Pons (tissue), 1 donor: ENCODE measurements at regions not wholly inside any gene's neighbourhood (a gene's known extent, or its start where the extent isn't known, plus 50 kb on each side); places are given as distances from the start of the nearest gene placed in this dataset.

Source experiments
- DNase-seq: peaks from one replicate; pipeline ENCODE4 v3.0.0-alpha.2; 2016; ENCODE audit warnings: low spot score

DNA sequence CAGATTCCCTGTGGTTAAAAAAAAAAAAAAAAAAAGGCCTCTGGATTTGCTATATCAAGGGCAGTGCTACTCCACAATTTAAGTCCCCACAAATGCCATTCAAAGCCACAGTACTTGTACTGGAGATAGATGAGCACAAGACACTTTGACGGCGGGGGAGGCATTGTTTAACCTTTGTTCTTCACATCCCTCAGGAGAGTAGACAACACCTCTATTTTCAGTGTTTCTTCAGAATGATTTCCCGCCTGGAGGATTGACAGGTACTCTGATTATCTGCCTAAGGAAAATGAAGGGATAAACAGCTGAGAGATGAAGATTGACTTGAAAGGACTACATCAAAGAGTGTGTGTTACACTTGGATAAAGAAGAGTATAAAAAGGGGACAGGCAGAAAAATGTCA, 58.7 kb downstream of the OTOL1 start:
- DNase-seq: no peak

DNA sequence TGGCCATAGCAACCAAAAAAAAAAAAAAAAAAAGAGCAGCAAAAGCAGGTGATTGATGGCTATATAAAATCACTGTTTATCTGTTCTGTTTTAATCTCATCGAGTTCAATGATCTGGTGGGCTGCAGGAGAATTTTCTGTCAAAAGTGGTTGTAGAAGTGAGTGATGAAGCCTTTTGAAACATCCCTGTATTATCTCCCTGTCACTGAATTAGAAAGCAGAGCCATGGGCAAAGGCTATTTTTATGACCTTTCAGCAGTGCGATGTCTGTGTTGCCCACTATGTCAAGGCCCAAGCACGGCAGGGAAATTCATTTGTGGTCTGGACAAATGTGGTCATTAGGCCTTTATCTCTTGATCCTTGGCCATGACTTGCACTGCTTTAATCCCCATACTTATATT, 59.9 kb downstream of the OTOL1 start:
- DNase-seq: no peak

DNA sequence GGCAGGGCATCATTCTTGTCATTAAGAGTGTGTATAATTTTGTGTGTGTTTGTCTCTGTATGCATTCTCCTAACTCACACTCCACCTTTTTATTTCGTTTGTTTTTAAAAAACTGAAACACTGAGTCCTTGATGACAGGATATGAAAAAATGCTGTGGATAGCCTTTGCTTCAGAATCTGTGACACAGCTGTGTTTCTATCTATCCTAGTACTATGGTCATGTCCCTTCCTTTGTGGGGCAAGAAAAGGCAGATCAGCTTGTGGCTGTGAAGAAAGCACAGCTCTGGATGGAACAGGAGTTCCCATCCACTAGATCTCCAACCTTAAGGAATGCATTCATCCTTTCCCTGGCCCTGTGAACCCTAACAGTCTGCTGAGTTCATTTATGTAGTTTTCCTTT, 60.3 kb downstream of the OTOL1 start:
- no peak for DNase-seq

DNA sequence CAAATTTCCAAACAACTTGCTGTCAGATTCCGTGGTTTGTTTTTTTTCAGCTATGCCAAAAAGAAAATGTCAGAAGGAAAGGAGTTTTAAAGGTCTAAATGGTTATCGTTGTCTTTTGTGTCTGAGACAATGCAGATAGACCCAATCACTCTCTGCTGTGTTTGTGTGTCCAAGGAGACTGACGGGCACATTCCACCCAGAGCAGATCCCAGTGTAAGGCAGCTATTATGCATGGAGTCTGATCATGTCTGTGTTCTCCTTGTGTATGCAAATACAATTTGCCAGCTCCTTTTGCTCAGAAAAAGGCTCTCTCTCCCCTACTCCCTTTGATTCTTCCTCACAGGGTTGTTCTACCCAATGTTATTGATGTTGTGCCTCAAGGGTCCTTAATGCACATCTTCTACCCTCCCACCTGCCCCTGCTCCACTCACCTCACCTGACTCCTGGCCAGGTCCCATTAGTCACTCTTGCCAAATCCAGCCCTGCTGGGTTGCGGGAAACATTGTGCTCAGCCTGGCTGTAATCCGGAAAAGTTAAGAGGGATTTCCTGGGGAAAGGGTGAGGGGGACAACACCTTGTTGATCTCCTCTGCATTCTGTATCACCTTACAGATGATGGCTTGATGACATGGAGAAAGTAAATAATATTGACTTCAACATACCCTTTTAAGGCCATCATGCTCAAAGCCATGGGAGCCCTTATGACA, 61.0 kb downstream of the OTOL1 start:
- DNase-seq: no peak

DNA sequence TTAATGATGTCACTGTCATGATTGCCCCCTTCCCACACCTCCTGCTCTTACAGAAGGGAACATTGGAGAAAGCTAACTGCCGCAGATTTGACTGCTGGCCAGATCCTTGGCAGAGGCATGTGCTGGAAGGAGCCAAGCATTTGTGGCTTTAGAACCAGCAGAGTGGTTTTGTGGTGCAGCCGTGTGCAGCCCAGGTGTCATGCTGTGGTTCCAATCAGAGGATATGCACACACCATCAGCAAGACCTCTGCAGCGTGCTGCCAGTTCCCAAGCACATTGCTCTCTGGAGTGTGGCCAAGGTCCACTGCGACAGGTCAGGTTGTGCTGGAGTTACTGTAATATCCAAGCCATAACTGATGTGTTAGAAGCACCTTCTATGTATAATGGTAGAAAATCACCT, 61.6 kb downstream of the OTOL1 start:
- no peak for DNase-seq

DNA sequence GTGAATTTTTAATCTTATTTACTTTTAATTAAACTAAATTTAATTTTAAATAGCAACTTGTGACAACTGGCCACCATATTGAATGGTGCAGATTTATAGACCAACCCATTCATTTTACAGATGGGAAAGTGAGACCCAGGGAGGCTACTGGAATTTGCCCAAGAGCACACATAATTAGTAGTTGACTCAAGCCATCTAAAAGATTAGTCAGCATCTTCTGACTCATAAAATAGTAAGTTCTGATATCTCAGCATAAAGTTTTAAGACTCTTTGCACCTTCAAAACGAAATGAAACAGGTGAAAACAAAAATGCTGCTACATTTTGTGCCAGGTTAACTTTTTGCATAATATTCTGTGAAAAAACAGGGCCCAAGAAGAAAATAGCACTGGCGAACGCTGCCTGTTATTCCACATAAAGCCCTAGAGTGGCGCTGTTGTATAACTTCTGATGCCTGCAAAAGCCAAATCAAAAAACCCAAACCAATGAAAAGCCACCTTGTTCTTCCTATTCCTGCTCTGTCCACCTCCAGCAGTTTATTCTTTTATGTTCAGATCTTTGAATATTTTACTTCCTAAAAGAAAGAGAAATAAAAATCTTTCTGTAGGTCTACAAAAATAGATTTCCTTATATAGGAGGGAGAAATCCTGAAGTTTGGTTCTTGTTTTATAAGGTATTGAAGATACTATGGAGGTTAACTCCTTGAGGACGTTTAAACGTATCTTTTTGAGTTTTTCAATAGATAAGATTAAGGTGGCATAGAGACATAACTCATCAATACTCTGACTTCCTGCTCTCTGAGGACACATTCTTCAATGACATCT, 62.8 kb downstream of the OTOL1 start:
- peak; percentile 66 for DNase-seq

DNA sequence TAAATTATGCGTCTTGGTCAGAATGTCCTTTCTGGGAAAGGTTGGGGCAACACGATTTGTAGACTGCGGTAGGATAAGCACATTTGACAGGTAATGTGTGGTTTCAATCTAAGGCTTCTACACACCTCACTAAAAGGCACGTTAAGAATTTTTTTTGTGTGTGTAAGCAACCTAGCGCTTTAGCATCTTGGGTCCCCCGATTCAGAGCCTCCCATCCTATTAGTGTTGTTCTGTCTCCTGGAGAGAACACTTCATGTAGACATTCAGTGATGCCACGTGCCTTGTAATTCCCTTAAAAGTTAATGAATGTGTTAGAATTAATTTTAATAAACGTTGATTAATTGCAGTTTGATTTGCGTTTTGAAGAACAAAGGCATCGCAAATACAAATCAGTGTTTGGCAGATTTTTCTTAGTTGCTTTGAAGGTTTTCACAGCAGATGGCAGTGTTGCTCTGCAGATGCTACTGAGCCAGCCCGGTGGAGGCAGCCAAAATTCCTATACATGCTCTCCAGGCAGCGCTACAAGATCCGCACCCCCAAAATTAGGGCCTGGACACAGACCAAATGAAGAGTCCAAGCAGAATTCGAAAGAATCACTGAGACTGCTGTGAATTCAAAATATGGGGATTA, 63.5 kb downstream of the OTOL1 start:
- DNase-seq: peak; percentile 75

DNA sequence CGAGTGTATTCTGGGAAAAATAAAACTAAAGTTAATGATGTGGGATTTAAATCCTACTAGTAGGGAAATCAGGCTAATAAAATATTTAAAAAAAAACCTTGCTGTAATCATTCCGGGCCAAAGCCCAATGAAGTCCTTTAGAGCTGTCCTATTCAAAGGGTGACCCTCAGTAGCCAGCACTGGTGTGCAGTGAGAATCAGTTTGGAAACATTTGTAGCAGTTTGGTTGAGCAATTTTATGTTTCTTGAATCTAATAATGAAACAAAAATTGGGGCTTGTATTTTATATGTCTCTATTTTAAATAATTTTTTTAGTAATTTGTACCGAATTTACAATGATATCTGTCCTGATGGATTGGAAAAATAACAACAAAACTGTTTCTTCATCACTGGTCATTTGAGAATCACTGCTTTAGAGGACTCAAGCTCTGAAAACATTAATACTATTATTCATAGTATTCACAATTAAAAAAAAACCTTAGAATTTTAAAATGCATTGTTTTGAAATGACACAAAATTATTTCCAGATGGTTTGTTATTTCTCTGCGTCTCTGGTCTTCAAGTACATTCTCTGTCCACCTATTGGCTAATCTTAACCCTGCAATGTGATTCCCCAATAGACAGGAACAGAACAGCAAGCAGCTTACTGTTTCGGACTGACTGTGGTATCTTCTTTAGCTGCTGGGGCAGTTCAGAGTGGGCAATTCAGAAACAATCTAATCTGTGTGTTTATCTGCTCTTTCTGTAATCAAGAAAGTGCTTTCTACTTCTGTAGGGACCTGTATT, 71.2 kb downstream of the OTOL1 start:
- DNase-seq: no peak

DNA sequence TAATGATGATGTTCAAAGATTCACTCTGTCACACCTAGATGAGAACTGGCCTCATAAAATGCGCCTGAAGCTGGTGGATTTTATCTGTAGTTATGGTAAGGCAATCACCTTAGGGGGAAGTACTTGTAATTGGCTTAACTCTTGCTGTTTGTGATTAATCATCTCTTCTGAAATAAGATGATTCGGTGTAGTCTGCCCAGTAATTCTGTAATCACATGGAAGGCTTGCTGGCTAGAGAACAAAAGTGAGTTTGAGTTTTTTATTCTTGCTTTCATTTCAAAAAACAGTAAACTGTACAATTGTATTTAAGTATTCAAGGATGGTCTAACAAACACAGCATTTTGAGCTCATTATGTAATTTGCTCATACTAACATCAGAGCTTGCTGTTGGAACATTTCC, 72.1 kb downstream of the OTOL1 start:
- DNase-seq: no peak

DNA sequence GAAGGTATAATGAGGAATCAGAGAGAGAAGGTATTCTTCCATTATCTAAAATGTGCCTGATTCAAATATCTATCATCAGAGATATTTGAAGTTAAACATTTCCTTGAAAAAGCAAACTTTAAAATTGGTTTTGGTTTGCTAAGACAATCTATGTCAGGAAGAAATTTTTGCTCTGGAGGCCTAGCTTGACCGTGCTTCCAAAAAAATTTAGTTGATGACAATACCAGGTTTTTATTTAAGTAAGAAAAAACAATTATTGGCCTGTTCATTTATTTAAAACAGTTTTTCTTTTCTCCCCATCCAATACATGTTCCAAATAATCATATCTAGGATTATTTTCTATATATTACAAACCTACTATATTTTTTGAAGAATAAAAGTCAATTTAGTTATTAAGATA, 75.3 kb downstream of the OTOL1 start:
- DNase-seq: no peak

DNA sequence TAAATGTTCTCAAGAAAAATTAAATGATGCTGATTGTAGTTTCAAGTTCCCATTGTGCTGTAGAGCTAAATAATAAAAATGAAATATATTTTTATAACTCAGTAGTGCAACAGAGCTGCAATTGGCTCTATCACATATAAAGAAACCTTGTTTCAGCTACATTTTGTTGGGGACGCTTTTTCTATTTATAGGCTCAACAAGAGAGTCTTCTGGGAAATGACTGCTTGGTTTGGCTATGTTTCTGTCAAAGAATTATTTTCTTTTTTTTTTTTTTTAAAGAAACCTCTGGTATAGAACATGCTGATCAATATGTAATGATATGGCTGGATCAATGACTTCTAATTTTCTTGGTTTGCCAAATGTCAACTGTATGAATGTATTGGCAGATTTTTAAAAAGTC, 76.5 kb downstream of the OTOL1 start:
- no peak for DNase-seq

DNA sequence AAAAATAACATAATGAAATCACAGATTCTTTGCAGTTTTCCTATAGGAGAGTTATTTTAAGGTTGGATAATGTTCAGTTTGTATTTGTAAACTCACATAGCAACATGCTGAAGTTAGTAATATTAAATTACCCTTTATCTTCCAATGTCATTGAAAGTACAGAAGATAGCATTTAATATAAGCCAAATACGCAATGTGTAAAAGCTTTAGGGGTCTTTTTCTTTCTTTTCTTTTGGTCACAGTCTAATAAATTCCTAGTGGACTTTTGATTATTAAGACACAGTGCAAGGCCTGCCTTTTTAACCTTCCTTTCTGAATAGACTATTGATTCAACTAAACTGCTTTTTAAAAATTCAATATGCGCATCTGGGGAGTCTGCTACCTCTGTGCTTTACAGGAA, 79.3 kb downstream of the OTOL1 start:
- no peak for DNase-seq

DNA sequence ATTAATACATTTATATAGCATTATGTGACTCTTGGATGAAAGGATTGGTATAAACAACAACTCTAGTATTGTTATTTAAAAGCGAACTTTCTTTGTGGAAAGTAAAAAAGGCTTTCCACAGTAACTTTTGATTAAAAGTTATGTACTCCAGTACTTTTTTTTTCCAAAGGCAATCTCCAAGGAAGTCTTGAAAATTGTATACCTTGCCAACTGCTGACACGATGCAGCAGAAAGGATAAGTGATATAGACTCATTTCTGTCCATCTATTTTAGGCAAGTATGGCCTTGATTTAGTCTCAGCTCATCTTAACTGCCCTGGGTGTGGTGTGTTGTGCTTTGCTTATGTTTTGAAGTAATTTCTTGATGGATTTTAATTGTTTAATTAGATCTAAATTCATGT, 79.7 kb downstream of the OTOL1 start:
- no peak for DNase-seq

DNA sequence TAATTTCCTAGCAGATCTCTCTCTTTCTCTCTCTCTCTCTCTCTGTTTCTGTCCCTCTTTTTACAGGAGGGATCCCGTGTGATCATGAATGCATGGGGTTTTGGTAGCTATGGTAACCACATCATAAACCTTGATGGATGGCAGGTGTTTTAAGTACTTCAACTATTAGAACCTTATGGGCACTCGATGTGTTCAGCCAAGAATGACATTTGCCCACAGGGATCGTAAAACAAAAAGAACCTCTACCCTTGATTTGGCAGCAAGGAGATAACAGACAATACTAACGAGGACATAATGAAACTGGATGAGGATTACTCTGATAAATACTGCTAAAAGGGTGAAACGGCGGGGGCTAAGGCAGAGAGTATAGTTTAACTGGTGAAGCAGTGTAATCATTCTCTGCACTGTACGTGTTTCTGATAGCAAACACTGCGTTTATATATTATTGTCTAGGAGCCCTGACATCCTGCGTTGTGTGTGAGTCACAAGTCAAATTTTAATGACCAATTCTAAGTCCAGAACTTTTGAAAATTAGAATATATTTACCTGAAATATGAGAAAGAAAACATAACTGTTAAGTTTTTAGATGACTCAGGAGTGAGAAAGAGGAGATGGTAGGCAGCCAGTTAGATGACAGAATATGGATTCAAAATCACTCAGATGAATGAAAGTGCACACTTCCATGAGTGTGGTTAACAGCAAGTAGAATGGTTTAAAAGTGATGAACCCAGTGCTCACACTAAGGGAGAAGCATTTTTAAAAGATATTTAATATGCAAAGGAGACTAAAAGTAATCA, 80.3 kb downstream of the OTOL1 start:
- DNase-seq: no peak

DNA sequence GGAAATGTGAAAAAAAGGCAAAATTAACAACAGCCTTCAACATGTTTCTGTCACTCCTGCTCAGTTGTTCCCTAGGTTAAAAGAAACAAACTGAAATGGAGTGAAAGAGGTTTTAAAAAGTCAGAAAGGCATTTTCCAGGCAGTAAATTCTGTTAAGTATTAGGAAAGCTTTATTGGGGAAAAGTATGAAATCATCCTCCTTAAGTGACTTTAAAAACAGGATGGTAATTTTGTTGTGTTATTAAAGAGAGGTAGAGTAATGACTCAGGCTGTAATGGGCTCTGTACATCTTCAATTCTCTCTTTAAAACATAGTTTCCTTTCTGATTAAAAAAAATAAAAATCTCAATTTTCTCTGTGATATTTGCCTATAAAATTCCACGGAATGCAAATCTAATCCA, 81.1 kb downstream of the OTOL1 start:
- no peak for DNase-seq

DNA sequence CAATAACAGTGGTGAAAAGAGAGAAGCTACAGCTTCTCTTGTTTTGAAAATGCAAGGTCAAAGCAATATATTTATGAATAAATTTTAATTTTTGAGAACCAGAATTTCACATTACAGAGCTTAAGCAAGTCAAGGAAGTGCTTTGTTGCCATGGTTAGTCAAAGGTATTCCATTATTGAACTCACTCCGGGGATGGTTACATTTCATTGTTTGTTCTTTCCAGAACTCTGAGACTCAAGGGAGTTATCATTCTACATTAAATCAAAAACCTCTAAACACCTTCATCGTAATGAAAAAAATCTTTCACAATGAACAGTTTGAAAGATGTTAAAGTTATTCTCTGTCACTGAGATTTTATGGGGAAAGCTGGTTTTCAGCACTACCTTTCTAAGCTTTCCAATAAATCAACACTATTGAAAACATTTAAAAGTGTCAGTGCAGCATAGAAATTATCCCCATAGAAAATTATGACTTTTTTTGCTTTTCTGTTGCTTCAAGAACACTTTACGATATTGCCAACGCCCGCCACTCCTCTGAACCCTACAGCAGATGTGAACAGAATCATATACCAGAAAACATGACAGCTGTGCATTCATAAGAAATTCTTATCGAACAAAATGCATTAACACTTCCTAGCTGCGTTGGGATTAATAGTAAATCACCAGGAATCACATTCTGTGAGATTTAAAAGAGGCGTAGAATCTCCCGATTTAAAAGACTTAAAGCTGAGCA, 83.0 kb downstream of the OTOL1 start:
- DNase-seq: no peak

DNA sequence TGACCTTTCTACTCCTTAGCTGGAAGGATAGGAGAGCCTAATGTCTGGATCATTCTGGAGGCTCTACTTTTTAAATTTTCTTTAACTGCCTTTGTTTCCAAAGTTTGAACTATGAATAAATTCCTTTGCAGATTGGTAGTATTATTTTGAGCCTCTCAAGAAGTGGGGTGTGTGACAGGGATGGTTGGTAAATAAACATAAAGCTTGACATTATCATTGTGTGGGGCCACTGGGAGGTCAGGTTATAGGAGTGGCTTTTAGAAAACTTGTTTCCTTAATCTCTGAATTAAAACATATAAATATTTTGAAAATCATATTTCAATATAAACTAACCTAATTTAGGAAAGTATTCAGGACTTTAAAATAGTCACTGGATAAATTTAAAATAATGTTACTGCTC, 89.3 kb downstream of the OTOL1 start:
- no peak for DNase-seq

DNA sequence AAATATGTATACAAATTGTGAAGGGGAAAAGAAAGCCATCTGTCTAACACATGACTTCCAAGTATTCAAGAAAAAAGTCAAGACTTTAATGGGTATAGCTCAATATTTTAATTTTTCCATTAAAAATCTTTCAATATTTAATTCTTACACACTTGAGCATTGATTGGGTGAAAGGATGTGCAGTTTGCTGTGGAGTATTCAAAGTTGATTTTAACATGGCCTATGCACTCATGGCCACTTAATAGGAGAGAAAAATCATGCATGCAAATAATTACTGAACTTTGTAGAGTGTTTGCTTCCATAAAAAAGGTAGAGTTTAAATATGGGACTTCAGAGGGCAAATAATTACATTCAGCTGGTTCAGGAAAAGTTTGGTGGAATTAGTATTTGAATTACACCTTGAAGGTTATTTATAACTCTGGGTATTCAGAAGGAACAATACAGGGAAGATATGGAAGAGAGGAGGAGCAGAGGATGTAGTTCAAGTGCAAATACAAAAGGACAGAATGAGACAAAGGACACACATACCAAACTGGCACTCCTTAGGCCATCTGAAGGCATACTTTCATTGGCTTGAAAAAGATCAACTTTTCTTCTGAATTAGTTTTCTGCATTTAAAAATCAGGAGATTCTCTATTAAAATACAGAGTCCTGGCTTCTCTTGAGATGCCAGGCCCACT, 90.1 kb downstream of the OTOL1 start:
- DNase-seq: no peak

DNA sequence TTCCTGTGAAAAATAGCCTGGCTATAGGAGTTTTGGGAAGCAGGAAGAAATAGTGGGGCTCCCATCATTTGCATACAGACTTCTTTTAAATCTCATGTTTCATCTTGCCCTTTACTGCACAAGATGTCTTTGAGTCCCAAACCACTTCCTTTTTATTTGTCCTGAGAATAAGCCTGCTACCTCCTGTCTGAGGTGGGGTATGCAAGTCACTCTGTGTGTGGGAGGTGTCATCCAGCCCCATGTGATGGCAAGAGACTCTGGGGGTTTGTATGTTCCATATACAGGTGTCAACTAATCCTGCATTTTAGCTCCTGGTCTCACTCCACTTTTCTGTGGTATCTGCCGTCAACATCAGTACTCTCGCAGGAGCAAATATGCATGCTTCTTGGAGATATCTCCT, 102.0 kb downstream of the OTOL1 start:
- DNase-seq: no peak

DNA sequence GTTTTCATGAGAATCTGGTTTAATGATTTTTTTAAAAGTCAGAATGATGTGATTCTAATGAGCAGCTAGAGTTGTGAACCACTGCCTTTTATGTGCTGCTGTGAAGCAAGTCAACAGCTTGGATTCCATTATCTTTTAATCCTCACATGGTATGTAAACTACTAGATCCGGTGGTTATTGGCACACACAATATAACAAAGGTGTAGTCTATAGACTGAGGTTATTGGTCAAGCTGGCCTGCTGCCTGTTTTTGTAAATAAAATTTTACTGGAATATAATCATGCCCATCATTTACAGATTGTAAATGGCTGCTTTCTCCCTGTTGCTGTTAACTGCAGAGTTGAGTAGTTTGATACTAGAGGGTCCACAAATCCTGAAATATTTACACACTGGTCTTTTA, 103.1 kb downstream of the OTOL1 start:
- DNase-seq: no peak
